ENCODE measurements at regions not wholly inside any gene's neighbourhood (a gene's known extent, or its start where the extent isn't known, plus 50 kb on each side); places are given as distances from the start of the nearest gene placed in this dataset.

- TF ChIP-seq CTCF (IDR thresholded peaks at IDR 0.05) (no peak), POLR2A (IDR thresholded peaks at IDR 0.05) (no peak), POLR2AphosphoS5 (IDR thresholded peaks at IDR 0.05) (no peak)
Observed at GRCh38 chr18:10252952-10253705, 201.3 kb upstream of the APCDD1 start.

All from prostate gland (tissue), 2 donors.